HTR-8/SVneo (cell line): ENCODE measurements at regions not wholly inside any gene's neighbourhood (a gene's known extent, or its start where the extent isn't known, plus 50 kb on each side); places are given as distances from the start of the nearest gene placed in this dataset.
A peak's percentile ranks its signal among the peaks of the same experiment; 100 is the strongest.

Experiments used
- DNase-seq: peaks from one replicate; pipeline ENCODE4 v3.0.0; 2011; ENCODE audit warnings: low spot score, mixed read lengths; ENCODE audit not compliant: insufficient read length
- FAIRE-seq: peaks from 2 replicates; lab custom pipeline; 2011; peaks lifted over from hg19 to GRCh38; lab: Jason Lieb, UNC

DNA sequence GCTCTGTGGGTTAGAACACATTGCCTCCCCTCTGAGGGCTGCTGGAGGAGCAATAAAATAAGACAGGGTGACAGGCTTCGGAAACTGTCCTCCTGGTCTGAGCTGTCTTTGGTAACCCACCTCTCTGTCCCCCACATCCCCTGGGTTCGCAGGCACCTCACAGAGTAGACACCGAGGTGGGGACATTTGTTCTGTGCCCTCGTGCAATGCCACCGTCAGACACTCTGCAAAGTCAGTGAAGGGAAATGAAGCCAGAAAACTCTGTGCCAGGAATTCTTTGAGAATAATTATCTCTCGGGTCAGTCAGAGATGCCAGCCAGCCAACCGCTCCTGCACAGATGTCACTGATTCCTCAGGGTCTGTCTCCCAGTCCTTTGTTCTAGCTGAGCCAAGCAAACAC lies 493.6 kb downstream of the FOXO1 start:
- DNase-seq = no peak
- FAIRE-seq = no peak

DNA sequence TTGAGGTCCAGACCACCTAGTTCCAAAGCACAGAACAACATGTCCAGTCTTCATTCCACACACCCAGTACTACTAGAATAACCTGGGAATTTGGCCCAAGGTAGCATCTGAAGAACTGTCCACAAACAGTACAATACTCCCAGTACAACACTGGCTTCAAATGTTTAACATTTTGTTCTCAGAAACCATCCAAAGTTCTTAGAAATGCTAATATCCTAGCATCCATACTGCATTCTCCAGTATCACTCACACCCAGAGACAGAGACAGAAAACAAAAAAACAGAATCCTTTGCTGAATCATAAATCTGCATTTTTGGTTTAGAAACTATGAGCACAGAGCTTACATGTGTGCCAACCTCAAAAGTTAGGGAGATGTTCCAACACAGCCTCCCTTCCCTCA lies 490.8 kb downstream of the FOXO1 start:
- FAIRE-seq (no peak), DNase-seq (no peak)

DNA sequence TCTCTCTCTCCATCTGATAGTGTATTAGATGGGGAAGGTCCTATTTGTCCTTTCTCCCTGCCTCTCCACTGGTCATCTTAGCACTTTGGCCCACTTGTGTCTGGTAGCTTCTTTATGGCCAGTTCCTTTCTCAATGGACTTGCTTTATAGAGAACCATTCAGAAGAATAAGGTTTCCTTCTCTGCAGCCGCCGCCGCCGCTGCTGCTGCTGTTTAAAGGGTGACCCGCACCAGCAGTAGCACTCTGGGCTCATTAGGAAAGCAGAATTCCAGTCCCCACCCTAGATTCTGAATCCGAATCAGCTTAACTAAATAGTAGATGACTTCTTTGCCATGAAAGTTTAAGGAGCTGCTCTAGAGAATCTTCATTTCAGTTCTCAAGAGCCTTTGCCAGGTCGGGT lies 490.2 kb downstream of the FOXO1 start:
- no peak for DNase-seq
- no peak for FAIRE-seq

DNA sequence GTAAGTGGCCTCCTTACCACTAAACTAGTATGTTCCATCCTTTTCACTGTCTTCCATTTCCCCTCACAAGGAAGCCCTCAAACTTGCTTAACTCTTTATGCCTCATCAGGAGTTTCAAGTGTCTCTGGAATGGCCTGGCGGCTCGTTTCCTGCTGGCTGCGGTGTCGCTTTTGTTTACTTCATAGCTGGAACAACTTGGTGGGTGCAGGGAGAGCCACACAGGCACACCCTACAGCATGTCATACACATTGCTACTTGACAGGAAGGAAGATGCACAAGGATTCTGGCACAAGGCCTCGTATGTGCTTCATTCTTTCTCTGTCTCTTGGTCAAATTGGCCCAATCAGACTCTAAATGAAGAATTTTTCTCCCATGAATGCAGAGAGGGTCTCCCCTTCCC lies 488.3 kb downstream of the FOXO1 start:
- DNase-seq (no peak), FAIRE-seq (no peak)

DNA sequence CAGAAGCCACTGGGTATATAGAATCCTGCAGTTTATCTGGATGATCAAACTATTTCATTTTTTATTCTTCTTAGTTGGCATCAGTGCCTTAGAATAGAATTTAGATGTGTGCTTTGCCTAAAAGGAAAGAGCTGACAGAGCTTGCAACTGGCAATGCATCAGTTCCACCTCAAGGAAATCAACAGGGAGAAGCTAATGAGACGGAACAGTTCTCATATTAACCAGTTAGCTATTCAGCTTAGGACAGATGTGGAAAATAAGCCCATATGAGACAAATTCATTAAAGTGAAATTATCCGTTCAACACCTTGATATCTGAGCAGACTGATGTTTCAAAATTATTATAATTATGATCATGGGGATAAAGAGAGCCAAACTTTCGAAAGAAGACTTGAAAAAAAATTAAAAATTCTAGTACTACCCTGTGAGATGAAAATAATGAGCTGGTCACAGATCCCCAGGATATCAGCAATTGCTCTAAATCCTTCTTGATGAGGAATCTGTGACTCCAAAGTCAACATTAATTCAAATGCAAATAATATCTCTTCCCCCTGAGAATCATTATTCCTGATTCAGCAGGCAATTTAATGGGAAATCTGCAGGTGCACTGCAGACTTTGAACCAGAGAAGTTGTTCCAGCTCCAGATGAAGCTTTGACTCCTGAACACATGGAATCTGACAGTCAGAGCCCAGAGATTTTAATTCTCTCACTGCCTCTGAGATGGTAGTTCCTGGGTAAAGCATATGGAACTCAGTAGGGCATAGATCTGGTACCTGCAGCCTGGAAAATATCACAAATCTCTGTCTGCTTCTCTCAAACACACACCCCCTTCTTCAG lies 486.8 kb downstream of the FOXO1 start:
- FAIRE-seq = no peak

DNA sequence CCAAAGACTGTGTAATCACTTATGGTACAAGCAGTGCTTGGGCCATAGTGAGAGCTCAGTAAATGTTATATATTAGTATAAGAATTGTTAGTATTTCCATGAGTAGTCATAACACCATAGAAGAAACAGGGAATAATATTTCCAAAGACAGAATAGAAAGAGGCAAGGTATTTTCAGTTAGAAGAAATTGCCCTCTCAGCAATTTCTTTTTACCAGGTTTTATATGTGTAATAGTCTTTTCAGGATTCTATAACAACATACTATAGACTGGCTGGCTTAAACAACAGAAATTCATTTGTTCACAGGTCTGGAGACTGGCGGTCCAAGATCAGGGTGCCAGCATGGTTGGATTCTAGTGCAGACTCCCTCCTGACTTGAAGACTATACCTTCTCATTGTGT lies 485.7 kb downstream of the FOXO1 start:
- FAIRE-seq = no peak

More for the DNA sequence above, 486.8 kb downstream of the FOXO1 start:
- no peak for DNase-seq

DNA sequence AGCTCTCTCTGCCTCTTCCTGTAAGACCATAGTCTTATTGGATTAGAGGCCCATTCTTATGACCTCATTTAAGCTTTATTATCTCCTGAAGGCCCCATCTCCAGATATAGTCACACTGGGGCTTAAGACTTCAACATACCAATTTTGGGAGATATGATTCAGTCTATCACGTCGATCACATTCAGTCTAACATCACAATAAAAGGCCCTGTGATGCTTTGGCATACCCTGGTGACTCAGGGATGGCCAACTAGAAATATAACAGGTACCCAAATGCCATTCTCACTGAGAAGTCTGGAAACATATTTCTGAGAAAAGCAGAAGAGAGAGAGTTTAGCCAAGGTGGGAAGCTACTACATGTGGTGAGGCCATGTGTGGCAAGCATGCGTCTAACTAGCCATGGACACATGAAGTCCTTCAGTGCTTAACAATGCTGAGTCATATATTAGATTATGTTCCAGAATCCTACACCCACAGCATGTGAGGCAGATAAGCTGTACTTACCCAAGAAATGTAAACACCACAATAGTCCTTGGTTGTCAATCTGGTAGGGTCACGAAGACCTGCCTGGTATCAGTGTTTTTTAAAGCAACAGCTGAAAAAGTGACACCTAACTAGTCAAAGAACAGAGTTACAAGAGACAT lies 485.1 kb downstream of the FOXO1 start:
- FAIRE-seq (no peak), DNase-seq (no peak)

More for the DNA sequence above, 485.7 kb downstream of the FOXO1 start:
- DNase-seq = no peak

DNA sequence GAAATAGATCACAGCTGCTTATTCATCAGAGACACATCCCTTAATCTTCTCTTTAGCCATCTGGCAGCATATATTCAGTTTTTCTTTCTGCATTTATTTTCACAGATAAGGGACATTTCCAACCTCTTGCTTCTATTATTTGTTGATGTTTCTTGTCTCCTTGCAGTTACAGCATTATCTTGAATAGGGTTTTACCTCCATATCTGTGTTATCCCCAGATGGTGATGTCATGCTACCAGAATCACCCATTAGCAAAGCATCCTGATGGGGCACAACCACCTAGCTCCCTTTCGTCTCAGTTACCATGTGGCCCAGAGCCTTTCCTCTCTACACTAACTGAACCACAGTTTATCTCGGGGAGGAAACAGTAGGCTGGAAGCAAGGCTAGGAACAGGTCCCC lies 483.9 kb downstream of the FOXO1 start:
- FAIRE-seq (no peak), DNase-seq (no peak)

DNA sequence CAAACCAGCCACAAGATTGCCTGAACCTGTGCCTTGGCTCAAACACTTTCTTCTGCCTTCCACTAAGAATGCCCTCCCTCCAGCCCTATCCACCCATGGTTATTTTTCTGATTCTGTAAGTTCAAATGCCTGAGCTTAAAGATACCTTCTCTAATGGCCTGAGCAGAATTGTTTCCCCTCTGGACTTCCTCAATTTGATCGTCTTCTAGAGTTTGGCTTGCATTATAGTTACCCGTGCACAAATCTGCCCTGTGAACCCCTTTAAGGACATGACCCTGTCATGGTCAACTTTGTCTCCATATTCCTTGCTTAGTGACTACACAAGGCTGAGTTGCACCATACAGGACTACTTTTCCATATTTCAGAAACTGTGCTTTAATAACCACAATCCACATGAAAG lies 481.0 kb downstream of the FOXO1 start:
- FAIRE-seq (no peak), DNase-seq (no peak)

DNA sequence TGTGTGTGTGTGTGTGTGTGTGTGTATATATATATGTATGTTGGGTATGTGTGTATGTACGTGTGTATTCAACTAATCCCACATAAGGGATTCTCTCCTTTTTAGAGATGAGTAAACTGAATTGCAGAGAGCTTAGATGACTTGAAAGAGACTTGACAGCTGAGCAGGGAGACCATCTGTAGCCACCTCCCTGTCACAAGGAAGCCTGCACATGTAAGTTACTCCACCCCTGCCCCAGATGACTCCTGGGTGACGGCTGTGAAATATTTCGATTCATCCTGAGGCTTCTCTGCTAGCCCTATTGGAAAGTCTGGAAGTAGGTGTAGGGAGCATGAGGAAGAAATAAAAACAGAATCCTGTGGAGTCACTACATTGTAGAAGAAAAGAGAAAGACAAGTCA lies 480.4 kb downstream of the FOXO1 start:
- no peak for FAIRE-seq

DNA sequence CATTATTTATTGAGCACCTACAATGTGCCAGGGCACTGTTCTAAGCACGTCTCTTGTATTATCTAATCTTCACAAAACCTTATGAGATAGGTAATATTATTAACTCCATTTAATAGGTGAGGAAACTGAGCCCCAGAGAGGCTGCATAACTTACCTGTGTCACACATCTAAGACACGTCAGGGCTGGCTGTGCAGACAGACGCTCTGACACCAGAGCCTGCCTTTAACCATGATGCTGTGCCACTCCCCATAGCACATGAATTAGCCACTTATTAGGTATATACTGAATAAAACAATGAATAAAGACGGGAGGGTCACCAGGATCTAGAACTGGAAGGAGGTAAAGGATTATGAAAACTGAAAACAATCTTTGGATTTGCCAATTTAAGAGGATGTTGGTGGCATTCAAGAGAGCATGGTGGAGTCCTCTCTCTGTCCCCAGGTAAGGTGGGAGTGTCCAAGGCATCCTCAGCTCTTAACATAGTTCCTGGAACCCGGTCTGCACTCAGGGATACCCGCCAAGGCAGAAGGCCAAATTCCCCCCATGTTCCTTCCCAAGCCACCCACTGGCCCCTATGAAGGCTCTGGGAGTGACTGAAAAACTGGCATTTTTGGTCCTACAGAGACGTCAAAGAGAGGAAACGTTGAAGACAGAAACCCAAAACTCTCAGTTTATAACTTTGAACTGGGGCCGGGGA lies 479.7 kb downstream of the FOXO1 start:
- FAIRE-seq (no peak), DNase-seq (no peak)

More for the DNA sequence above, 480.4 kb downstream of the FOXO1 start:
- DNase-seq = no peak

DNA sequence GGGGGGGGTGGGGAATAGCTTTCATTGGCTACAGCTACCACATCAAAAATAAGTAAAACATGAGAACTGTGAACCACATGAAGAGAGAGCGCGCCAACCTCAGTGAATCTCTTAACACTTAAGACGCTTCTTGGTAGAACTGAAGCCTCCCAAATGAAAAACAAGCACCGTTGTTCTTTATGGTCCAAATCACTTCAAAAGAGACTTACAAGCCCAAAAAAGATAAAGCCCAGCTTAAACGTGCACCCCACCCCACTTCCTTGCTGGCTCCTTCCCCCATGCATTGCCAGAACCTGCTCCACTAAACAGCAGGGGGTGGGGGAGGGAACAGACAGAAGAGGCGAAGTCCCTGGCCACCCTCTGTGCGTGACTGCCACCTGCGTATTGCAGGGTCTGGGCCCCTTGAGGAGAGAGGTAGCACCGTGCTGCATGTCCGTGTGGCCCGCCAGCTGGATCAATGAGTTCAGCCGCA lies 479.1 kb downstream of the FOXO1 start:
- no peak for FAIRE-seq
- DNase-seq = no peak

DNA sequence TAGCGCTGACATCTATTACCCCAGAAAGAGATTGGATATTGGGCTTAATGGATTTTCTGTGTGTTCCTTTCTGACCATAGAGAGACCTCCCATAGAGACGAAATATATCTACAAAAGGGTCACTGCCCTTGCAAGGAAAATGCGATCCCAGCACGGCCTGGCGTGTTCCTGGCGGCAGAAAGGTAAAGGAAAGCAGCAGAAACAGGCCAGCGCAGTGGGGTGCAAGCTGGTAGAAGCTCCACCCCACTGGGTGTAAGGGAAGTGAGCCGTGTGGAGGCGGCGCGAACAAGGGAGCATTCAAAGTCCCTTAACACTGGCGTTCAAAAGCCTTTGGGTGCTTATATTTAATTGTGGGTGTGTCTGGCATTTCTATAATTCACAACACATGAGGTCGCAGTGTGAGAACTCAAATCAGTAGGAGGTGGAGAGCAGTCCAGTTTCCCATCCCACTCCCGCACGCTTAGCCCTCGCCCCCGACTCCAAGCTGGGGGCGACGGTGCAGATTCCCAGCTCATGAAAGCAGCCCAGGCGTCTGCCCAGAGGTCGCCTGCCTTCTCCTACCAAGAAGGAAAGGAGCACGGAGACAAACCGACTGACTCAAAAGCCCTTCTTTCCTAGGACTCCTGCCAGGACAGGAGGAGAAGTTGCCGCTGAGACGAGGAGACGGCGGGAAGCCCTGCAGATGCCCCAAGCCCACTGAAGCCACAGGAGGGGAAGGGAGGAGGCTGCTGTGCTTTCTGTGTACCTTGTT lies 478.4 kb downstream of the FOXO1 start:
- no peak for FAIRE-seq
- no peak for DNase-seq

DNA sequence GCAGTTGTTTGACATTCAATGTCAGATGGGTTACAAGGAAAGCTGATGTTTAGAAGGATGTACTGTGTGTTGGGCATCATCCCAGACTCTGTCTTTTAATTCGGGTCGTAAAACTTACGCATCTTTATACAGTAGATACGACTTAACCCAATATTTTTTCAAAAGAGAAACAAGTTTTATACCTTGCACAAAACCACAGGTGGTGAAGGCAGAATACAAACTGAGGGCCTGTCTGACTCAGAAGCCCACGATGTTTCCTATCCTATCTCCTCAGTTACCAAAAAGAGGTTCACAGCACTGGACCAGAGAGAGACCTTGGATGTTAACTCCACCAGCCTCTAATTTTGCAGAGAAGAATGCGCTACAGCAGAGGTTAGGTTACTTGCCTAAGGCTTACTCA lies 477.0 kb downstream of the FOXO1 start:
- FAIRE-seq (no peak), DNase-seq (no peak)

DNA sequence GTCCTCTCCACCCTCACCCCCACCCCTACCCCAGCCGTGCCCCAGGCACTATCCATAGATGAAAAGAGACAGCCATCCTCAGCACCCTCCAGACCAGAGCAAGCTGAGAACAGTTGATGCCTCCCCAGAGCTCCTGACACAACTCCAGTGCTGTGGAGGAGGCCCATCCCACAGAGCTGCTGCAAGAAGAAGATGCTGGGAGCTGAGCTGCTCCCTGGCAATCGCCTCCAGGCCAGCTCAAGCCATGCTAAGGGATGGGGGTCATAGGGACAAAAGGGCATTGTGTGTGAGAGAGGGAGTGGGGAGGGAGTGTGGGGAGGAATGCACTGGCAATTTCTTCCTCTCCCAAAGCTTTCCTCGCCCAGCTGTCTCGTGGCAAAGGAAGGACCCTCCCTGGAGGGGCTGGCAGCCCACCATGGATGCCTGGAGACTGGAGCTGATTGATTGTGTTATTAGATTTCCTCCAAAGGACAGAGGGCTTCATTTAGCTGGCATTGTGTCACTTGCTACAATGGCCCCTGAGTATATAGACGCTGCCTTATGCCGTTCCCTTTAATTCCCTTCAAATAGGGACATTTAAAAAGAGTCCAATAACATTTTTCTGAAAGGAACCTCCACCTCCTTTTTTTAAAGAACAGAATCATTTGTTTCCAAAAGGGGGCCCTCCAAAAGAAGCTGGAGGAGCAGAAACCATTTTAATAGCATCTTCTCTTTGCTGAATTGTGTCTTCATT lies 476.4 kb downstream of the FOXO1 start:
- no peak for DNase-seq
- no peak for FAIRE-seq

DNA sequence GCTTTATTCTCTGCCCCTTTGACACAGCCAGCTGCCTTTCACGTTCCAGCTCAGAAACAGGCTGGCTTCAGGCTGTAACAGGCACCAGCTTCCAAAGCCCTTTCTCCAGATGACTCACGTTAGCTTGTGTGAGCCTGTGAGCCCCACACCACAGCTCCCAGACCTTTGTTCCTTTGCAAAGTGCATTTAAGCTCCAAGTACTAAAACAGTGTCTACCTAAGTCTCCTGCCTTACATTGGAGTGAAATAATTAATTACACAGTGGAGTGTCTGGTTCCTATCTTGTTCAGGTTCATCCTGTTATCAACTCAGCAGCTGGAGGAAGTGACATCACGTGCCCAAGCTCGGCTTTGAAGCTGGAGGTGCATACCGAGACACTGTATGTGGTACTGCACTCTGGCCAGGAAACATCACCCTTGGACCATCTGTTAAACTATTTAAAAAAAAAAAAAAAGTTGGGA lies 475.8 kb downstream of the FOXO1 start:
- DNase-seq (peak; percentile 3), FAIRE-seq (no peak)

DNA sequence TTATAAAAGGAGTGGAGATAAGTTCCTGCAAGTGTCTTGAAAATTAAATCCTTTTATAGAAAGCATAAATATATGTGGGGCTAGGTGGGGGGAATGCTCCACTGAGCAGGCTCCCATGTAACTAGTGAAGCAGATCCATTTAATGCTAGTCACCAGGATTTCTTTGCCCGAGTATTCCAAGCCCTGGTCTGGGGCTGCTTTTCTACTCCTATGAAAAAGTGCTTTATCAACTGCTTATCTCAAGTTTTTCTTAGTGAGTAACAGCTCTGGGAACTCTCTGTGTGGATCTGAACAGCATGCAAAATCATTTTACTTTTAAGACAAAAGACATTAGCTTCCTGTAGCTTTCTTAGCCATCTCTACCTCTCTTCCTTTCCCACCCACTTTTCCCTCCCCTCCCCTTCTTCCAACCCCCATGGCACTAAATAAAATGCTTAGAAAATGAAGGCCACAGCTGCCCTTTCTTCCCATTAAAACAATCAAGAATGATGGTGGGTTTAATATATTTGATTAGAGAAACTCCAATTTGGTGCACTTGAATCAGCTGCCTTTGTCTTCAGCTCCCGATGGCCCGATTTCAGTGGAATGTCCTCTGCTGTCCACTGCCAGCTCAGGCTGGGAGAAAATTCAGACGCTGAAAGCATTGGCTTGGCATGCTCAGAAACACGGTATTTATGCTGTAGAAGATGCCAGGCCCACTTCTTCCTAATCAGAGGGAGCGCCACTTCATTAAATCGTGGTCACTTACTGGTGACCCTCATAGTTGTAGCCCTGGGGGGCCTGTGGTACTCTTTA lies 475.1 kb downstream of the FOXO1 start:
- no peak for DNase-seq
- no peak for FAIRE-seq

DNA sequence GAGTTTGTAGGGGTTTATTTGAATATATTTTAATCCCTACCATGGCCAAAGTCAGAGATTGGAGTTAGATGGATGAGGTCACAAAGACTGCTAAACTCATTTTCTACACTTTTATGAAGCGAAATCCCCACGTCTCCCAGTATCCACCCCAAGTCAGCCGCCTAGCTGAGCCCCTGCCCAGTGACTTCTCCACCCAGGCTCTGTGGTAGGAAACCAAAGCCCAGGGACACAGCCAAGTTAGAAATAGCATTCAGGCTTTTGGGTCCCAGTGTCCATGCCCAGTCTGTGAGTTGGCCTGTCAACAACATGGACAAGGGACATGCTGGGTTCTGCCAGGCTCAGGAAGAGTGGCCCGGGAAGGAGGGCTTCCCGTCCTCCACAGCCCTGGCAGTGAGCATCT lies 474.0 kb downstream of the FOXO1 start:
- FAIRE-seq (no peak), DNase-seq (no peak)

DNA sequence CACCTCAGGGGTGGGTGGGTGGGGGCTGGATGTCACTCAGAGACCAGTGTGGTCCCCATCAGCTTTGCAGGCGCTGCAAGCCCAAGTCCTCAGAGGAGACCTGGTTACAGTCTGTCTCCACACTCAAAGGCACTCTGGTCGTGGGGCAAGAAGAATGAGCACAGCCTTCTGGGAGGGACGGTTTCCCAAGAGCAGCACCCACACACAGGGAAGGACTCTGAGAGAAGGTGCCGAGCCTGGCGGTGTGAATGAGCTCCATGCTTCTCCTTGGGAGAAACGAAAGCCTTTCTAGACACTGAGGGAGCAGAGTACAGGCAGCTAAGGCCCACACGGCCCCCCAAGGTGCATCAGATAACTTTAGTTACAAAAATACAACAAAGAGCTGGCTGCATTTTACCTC lies 473.6 kb downstream of the FOXO1 start:
- DNase-seq (no peak), FAIRE-seq (no peak)
